ENCODE measurements at regions not wholly inside any gene's neighbourhood (a gene's known extent, or its start where the extent isn't known, plus 50 kb on each side); places are given as distances from the start of the nearest gene placed in this dataset.

- TF ChIP-seq POLR2A (IDR thresholded peaks at IDR 0.05; ENCODE audit: low read length) (no peak), CHD2 (IDR thresholded peaks at IDR 0.05; ENCODE audit: low read length, partially characterized antibody) (no peak), TFCP2L1 (CRISPR knock-in tag; IDR thresholded peaks at IDR 0.05) (no peak)
Observed at GRCh38 chr2:193837111-193837738, 1642.5 kb upstream of the TMEFF2 start.
